ENCODE measurements at regions not wholly inside any gene's neighbourhood (a gene's known extent, or its start where the extent isn't known, plus 50 kb on each side); places are given as distances from the start of the nearest gene placed in this dataset.

DNA sequence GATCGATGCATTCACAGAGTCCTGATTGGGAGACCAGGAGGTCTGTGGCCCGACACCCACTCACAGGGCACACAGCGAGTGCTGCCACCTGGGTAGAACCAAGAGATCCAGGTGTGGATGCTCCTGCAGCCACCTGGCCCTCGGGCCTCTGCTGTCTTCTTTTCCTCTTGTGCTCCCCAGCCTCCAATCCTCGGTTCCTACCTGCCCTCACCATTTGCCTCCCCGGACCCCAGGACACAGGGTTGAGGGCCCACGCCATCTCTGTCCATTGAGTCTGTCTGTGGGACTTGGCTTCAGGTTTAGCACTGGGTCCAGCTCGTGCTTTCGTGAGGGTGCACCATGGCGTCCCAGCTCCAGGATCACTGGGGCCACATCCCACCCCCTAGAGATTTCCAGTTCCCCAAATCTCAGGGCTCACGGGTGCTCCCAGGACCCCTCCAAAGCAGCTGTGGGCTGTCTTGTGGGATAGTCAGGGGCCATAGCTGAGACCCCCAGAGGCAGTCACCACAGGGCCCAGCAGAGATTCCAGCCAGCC is 591.1 kb downstream of the BRD1 start:
- no peak for DNase-seq (ENCODE audit: low read depth)

DNA sequence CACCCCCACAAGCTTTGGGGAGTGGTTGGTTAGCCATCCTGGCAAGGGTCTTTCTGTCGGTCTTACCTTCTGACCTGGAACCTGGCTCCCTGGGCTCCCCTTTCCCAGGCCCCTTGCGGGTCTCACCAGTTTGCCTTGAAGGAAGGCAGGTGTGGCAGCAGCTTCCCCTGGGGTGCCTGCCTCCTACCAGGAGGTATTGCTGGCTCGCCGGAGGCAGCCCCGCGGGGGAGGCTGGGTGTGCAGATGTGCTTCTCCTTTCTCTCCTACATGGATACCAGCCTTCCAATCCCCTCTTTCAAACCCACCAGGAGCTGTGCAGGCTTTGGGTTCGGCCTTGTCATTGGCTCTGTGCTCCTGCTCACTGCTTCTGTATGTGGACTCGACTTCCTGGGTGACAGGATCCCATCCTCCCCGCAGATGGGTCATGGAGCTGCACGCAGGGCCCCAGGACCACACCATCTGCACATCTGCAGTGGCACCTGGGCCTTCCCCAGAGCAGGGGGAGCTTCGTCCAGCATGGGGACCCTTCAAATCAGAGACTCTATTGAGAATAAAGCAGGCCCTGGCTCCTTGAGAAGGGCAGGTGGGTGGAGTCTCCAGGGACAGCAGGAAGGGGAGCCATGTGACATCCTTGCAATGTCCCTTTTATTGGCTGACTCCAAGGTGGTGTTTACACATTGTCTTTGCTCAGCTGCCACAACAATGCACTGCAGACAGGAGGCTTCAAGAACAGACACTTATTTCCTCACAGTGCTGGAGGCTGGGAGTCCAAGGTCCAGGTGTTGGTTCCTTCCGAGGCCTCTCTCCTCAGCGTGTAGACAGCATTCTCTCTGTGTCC is 592.0 kb downstream of the BRD1 start:
- DNase-seq (ENCODE audit: low read depth), result no peak

DNA sequence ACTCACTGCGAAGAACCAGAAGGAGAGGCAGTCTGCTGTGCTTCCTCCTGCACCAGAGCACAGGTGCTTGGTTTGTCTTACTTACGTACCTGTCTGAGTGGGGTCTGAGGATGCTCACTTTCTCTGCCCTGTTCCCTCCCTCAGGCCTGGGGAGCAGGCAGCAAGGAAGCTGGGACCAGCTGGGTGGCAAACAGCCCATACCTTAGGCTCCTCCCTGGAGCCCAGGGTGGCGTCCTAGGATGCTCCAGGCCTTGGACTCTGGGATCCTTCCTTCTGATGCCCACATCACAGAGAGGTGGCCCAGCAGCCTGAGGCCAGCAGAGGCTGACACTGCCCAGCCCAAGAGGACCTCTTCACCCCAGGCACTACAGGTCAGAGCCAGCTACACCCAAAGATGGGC is 593.2 kb downstream of the BRD1 start:
- no peak for DNase-seq (ENCODE audit: low read depth)

DNA sequence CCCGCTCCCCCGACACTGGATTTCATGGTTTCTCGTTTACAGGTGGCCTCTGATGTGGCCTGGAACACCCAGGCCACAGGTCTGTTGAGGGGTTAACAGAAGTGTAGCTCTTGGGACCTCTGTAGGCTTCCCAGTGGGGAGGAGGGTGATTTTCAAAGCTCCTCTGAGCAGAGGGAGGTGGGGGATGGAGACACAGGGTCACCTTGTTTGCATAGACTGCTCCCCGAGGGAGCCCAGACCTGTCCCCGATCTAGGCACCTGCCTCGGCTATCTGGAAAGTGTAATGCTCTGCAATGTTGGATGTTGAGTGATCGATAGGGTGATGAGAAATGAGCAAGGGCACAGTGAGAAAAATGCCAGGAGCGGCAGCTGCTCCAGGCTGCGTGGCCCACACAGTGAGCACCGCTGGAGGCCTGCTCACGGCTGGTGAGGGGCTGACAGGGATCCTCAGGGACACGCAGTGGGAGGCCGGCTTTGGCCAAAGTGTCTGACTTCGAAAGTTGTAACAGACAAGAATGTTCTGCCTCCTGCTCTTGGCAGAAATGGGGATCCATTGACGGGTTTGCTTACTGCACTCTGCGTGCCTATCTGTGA is 594.1 kb downstream of the BRD1 start:
- DNase-seq (ENCODE audit: low read depth), result no peak

DNA sequence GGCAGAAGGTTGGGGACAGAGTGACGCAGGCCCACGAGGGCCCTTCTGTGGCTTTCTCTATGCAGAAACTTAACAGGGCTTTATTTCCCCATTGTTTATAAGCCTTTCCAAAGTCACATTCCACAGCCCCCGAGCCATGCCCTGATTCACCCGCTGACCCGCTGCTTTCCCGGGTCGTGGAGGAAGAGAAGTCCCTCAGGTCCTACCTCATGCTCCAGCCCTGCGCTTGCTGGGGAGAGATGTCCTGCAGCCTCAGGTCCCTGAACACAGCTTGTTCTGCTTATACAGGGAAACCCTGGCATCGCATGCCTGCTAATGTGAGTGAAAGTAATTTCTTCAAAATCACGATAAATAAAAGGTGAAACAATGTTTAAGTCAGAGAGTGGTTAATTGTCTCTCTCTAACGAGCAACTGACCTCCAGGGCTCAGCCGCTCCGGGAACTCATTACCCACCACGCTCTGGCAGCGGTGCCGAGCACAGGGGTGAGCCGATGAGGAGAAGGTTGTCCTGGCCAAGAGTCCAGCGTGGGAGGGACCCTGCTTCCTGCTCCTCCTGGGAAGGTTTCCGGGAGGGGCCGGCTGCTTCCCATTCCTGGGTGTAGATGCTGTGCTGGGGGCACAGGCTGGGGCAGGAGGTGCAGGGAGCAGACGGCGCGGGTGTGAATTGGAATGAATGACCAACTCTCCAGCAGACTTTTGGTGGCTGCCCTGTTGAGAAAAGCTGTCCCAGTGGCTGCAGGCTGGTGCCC is 595.2 kb downstream of the BRD1 start:
- DNase-seq (ENCODE audit: low read depth), result no peak

DNA sequence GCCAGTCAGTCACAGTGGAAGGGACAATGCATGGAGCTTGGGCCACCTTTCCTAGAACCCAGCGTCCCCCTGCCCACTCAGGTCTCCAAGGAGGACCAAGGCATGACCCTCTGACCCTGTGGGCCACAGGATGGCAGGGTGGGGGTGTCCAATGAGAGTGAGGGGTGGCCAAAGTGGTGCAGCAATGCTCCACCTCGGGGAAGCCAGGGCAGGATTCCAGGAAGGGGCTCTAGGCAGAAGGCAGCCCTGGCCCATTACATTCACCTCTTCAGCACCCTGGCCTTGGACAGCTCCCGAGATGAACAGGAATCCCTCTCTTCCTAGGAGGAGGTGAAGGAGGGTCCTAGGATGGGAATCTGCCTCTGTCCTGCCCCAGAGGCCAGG is 597.5 kb downstream of the BRD1 start:
- DNase-seq (ENCODE audit: low read depth), result no peak

DNA sequence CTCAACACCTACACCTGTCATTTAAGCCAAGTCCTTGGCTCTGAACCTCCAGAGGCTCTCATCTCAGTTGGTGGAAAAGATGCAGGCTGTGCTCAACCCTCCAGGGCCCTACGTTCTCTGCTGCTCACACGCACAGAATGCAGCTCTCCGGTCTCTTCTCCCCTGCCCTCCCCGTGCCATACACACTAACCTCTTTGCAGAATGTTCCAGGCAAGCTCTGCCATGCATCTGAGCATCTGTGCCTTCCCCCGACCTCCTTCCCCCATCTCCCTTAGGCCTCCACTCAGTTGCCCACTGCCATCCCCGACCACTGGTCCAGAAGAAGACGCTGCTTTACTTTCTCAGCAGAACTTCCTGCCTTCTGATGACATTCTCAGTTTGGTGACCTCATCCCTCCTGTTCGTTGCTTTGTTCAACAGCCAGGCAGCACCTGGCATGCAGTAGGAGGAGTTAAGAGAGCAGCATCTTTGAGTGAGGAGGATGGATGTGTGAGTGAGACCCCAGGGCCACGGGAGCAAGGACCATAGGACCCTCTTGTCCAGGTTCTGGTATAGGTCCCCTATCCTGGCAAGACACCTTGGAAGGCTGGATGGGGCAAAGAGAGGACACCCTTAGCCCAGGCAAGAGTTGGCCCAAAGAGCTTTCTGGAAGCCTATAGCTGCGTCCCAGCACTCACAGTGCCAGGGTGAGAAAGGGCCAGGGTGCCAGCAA is 598.0 kb downstream of the BRD1 start:
- no peak for DNase-seq (ENCODE audit: low read depth)

DNA sequence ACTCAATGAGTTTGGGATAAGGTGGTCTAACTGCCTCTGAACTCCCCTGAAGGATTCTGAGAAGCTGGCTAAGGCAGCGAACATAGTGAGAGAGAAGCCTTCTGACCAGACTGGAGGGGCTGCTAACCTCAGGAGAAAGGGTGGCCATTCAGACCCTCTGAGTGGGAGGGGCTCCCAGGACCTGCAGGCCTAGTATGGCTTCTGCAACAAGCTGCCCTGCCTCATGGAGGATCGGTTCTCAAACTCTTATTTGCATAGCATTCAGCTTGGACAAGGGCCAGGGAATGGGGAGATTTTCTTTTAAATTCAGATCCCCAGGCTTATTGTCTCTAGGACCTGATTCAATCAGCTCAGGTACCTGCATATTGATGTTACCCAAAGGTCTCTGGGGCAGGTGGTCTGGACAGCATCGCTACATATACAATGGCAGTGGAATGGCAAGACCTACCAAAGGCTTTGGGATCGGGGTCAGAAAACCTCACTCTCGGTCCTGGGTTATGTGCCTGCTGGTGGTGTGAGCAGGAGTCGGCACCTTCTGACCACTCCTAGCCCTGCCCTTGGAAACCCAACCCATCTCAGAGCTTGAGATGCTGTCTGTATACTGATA is 599.1 kb downstream of the BRD1 start:
- no peak for DNase-seq (ENCODE audit: low read depth)

DNA sequence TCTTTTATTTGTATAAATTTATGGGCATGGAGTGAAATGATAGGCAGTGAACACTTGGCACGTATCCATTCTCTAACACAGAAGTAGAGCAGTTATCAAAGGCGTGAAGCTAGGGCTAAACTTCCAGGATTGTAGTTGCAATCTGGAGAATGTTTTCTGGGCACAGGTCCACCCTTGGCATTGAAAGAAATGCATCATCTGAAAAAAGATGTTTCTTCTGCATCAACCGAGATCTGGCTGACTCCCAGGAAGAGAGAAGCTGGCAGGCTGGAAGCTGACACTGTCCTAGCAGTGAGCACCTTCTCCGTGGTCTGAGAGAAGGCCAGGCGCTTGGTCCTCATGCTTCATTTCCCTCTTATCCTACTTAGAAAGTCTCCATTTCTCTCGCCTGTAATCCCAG is 600.0 kb downstream of the BRD1 start:
- DNase-seq (ENCODE audit: low read depth), result no peak

DNA sequence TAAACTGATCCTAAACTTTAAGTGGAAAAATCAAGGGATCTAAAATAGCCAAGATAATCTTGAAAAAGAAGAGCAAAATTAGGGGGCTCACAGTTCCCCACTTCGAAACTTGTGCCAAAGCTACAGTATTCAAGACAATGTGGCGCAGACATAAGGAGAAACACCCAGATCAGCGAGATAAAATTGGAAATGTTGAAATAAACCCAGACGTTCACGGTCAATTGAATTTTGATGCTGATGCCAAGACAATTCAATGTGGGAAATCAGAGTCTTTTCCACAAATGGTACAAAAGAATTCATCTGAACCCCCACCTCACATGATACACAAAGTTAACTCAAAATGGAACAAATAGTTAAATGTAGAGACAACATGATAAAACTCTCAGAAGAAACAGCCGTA is 601.6 kb downstream of the BRD1 start:
- no peak for DNase-seq (ENCODE audit: low read depth)

DNA sequence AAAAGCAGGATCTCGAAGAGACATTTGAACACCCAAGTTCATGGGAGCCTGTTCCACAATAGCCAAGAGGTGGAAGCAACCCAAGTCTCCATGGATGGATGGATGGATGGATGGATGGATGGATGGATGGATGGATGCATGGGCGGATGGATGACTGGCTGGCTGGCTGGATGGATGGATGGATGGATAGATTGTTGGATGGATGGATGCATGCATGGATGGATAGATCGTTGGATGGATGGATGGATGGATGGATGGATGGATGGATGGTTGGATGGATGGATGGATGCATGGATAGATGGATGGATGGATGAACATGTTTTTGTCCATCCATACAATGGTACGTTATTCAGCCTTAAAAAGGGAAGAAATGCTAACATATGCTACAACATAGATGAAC is 603.4 kb downstream of the BRD1 start:
- DNase-seq (ENCODE audit: low read depth), result no peak

DNA sequence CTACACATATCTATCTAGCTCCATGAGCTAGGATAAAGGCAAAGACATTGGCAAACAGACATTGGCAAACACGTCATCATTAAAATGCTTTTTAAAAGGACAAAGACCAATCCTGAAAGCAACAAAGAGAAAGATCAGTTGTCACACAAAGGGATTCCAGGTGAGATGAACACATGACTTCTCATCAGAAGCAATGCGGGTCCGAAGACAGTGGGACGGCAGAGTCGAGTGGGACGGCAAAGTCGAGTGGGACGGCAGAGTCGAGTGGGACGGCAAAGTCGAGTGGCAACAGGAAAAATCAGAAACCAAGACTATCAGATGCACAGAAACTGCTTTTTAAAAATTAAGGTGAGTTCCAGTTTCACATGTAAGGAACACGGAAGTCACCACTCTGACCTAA is 609.5 kb downstream of the BRD1 start:
- no peak for DNase-seq (ENCODE audit: low read depth)

DNA sequence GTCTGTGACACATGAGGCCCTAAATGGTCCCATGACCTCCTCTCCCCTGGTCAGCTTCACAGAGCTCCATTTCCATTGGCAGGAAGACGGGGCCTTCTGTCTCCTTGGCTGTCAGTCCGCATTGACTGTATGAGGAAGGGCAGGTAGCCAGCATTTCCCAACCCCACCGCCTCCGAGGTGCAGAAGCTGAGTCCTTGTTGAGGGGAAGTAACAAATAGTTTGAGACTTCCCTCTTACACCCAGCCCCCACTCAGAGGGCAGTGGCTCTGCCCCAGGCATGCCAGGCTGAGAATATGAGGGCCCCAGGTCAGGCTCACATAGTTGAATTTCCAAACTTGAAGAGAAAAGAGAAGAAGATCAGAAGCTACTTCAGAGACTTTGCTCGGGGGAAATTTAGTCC is 611.1 kb downstream of the BRD1 start:
- DNase-seq (ENCODE audit: low read depth), result no peak

DNA sequence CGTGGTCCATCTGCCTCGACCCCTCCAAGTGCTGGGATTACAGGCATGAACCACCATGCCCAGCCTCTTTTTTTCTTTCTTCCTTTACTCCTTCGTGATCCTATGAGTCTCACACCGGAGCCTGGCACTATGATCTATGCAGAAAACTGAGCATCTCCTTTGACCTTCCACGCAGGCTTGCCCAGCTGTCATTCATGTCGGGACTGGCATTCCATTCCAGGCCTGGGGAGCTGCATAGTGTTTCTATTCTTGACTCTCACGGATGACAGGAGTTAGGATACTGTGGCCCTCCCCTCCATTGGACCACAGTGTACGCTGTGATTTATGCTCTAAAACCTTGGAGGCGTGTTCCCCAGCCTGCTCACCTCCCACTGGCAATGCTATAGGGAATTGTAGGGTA is 611.8 kb downstream of the BRD1 start:
- no peak for DNase-seq (ENCODE audit: low read depth)

DNA sequence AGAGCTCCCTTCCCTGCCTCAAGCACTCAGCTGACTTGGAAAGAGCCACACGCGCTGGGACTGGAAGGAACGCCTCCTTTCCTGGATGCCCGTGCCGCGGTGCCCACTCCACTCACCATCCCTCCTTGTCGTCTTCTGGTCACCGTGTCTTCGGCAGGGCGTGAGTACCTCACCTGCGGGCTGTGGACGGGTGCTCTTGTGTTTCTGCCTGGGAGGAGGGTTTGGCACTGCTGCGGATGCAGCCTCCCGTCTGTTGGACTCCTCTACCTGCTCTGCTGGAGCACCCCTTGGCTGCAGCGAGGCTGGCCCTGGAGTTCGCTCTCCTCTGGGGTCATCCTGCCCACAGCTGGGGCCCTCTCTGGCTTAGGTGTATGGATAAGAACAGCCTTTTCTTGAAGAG is 612.7 kb downstream of the BRD1 start:
- DNase-seq (ENCODE audit: low read depth), result no peak

DNA sequence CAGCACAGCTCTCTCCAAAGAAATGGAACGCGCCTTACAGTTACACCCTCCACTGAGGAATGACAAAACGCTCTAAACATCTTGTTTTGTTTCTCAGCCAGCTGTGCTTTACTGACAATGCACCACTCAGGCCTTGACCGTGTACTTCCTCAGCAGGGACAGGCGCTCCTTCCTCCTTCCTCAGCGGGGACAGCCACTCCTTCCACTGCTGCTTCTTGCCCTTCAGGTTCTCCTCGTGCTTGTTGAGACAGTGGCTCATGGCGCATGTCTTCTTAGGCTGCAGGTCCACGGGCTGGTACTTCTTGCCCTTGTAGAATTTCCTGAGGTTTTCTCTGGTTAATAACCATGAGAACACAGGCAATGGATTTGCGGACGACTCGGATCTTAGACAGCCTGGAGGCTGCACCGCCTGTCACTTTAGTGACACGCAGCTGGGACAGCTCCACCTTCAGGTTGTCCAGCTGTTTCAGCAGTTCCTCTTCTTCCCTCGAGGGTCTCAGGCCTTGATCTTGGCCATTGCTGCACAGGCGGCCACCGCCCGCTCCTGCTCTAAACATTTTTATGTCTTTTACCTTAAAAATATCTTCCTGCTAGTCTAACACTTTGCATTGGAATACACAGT is 613.8 kb downstream of the BRD1 start:
- DNase-seq (ENCODE audit: low read depth), result no peak

DNA sequence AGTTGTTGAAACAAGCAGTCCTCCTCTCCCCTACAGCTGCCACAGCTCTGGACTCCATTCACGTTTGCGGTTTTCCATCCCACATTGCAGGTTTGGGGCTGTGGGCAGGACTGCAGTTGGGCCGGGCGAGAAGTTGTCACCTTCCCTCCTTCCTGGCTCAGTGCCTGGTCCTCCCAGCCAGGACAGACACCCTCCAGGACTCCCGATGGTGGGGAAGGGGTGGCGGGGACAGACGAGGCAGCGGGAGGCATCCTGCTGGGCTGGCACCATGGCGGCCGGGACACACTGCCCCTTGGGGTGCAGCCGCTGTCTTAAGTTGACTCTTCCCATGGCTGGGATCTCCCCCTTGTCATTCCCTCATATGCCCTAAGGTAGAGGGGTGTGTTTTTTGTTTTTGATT is 615.2 kb downstream of the BRD1 start:
- DNase-seq (ENCODE audit: low read depth), result no peak

DNA sequence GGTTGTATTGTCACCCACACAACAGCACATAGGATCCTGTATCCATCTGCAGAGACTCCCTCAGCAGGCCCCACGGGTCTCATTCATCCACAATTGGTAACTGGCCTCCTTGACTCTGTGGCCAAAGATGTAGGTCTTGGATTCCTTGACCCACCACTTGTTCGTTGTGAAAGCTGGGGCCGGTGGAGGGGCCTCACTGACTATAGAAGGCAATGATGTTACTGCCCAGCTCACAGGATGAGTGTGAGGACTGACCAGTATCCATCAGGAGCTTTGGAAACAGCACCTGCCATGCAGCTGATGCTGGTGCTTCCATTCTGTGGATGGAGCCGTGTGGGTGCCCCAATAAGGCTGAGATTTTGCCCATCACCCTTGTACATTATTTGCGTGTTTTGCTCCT is 615.7 kb downstream of the BRD1 start:
- no peak for DNase-seq (ENCODE audit: low read depth)

DNA sequence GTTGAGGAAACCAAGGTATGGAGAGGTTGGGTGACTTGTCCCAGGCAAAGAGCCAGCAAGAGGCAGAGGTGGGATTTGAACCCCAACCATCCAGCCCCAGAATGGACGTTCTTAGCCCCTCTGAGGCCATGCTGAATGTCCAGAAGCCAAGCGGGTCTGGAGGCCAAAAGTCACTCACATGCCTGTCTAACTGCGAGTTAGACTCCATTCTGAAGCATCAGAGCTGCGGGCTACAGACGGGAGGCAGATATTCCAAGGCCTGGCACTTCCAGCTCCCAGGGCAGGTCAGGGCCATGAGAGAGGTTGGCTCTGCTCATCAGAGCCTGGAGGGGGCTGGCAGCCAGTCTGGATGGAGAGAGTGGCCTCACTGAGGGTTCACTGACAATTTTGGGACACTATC is 616.5 kb downstream of the BRD1 start:
- DNase-seq (ENCODE audit: low read depth), result no peak

DNA sequence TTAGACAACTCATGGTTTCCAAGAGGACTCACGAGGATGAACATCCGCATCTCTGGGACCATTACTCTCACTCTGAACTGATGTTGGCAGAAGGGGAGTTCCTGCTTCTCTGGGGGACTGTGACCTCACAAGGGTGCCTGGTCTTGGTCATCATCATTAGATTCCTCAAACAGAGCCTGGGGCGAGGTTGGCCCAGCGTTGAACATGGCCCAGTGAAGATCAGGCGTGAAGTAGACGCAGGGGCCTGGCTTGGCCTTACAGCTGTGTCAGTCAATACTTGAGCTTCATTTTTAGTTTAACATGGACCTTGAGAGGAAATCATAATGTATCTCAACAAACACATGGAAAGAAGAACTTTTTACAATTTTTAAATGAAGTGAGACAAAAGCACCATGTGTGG is 617.1 kb downstream of the BRD1 start:
- no peak for DNase-seq (ENCODE audit: low read depth)

DNA sequence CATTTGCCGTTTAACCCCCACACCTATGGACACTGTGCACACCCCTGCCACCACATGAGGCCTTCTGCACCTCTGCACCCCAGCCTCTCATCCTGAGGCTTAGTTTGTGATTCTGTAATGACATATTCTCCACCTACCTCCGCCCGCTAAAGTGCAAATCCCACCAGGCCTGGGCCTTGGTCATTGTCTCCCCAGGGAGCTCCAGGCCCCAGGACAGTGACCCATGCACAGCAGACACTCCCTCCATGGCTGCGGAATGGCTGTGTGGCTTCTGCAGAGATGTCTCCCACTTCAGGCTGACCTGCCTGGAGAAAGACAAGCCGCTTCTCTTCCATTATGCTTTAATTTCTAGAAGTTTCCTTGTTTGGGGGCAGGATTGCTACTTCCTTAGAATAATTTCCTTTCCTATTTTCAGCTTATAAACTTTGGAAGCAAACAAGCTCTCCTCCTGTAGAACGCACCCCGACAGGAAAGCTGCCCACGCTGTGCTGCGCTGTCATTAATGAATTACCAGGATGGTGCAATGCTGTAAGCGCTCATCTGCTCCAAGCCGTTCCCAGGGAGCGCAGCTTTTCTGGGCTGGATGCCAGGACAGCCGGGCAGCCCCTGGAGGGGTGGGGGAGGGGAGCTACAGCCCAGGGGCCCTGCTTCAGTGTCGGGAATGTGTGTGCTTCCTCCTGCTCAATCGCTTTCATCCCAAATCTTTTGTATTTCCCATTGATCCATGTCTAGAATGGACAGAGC is 618.0 kb downstream of the BRD1 start:
- no peak for DNase-seq (ENCODE audit: low read depth)

Measured in stimulated activated CD8-positive, alpha-beta memory T cell treated with anti-CD3 and anti-CD28 coated beads, Interleukin-12 subunit alpha, Interleukin-12 subunit beta, amount 100 ng/mL, for 4 hours (primary cell).